Activated CD4-positive, CD25-positive, alpha-beta regulatory T cell treated with anti-CD3 and anti-CD28 coated beads, Interleukin-2, amount 50 U/mL, for 24 hours (primary cell): ENCODE measurements at regions not wholly inside any gene's neighbourhood (a gene's known extent, or its start where the extent isn't known, plus 50 kb on each side); places are given as distances from the start of the nearest gene placed in this dataset.

Experiments
- ATAC-seq, 2 donors: fragments of 150-1000 bp; cut with Tn5 transposase; one replicate each; pipeline ENCODE4 v1.10.0; 2021; ENCODE audit warnings: mild to moderate bottlenecking in 1 of 2, moderate library complexity in 1 of 2

- ATAC-seq, result no peak
Observed at GRCh38 chr6:170080169-170080827, 210.6 kb downstream of the DLL1 start.

GRCh38 chr6:170076466-170077165, 214.3 kb downstream of the DLL1 start:
- no peak for ATAC-seq

- ATAC-seq, result no peak
Observed at GRCh38 chr6:170075659-170076223, 215.1 kb downstream of the DLL1 start.

- no peak for ATAC-seq
Observed at GRCh38 chr6:170074907-170075306, 216.0 kb downstream of the DLL1 start.

- ATAC-seq, result no peak
Observed at GRCh38 chr6:170074435-170074834, 216.4 kb downstream of the DLL1 start.

- no peak for ATAC-seq
Observed at GRCh38 chr6:170073846-170074245, 217.0 kb downstream of the DLL1 start.

- no peak for ATAC-seq
Observed at GRCh38 chr6:170072246-170072645, 218.6 kb downstream of the DLL1 start.

- no peak for ATAC-seq
Observed at GRCh38 chr6:170069611-170070010, 221.3 kb downstream of the DLL1 start.

- no peak for ATAC-seq
Observed at GRCh38 chr6:170068496-170068895, 222.4 kb downstream of the DLL1 start.

GRCh38 chr6:170067923-170068360, 222.9 kb downstream of the DLL1 start:
- ATAC-seq, result no peak

GRCh38 chr6:170067181-170067641, 223.7 kb downstream of the DLL1 start:
- ATAC-seq, result no peak

- no peak for ATAC-seq
Observed at GRCh38 chr6:170066679-170067078, 224.2 kb downstream of the DLL1 start.

- no peak for ATAC-seq
Observed at GRCh38 chr6:170063851-170064602, 226.9 kb downstream of the DLL1 start.

GRCh38 chr6:170063431-170063830, 227.4 kb downstream of the DLL1 start:
- no peak for ATAC-seq

- ATAC-seq, result no peak
Observed at GRCh38 chr6:170062915-170063241, 228.0 kb downstream of the DLL1 start.

- ATAC-seq, result no peak
Observed at GRCh38 chr6:170062209-170062914, 228.5 kb downstream of the DLL1 start.

- no peak for ATAC-seq
Observed at GRCh38 chr6:170058878-170059485, 231.9 kb downstream of the DLL1 start.

GRCh38 chr6:170057961-170058877, 232.7 kb downstream of the DLL1 start:
- ATAC-seq, result no peak

- ATAC-seq, result no peak
Observed at GRCh38 chr6:170057034-170057734, 233.7 kb downstream of the DLL1 start.

- ATAC-seq, result no peak
Observed at GRCh38 chr6:170056278-170056711, 234.6 kb downstream of the DLL1 start.
